HUES64 (cell line): ENCODE measurements at regions not wholly inside any gene's neighbourhood (a gene's known extent, or its start where the extent isn't known, plus 50 kb on each side); places are given as distances from the start of the nearest gene placed in this dataset.

ENCODE experiments used
- H3K27ac ChIP-seq: 2 replicates; pipeline ENCODE4 v1.7.0; 2013; ENCODE audit warnings: low read depth, low read length, inconsistent platforms
- H3K27me3 ChIP-seq: 2 replicates; pipeline ENCODE4 v1.6.1; 2013; ENCODE audit warnings: mild to moderate bottlenecking, low read length; ENCODE audit not compliant: insufficient read depth
- H3K36me3 ChIP-seq: 2 replicates; pipeline ENCODE4 v1.6.1; 2013; ENCODE audit warnings: mild to moderate bottlenecking, low read length; ENCODE audit not compliant: insufficient read depth
- H3K4me1 ChIP-seq: 2 replicates; pipeline ENCODE4 v1.6.1; 2013; ENCODE audit warnings: mild to moderate bottlenecking, low read length, moderate library complexity; ENCODE audit not compliant: insufficient read depth
- H3K4me3 ChIP-seq: 2 replicates; pipeline ENCODE4 v1.5.1; 2013; ENCODE audit warnings: mild to moderate bottlenecking, low read length, moderate library complexity
- H3K9ac ChIP-seq: 2 replicates; pipeline ENCODE4 v1.6.1; 2013; ENCODE audit warnings: mild to moderate bottlenecking, low read depth, low read length
- H3K9me3 ChIP-seq: 2 replicates; pipeline ENCODE4 v1.6.1; 2013; ENCODE audit warnings: low read depth, low read length; ENCODE audit not compliant: insufficient read depth
- WGBS: fragments of 150-250, 120-280 bp; methylation state at CpG from one replicate; pipeline ENCODE4 v1.1.7; 2013; ENCODE audit warnings: missing lambda C conversion rate; 5-methylcytosine and 5-hydroxymethylcytosine counted together

DNA sequence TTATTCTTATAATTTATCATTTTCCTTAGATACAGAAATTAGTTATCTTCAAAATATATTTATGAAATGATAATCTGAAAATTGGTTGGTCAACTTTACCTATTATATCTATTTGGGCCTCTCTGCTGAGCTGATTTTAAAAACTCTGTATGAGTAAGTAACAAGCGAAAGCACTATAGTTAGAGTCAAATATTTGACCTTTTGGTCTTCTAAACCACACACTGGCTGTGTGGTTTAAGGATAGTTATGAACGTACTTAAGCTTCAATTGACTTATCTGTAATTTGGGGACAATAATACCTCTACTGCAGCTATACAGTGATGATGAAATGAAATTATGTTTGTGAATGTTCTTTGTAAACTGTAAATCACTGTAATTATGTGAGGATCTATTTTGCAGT, 763.9 kb upstream of the GRM7 start:
- no peak overlapping the region for H3K4me3 ChIP-seq
- 94% methylated on average over 2 of the region's 2 CpGs for WGBS
- H3K36me3 ChIP-seq: no peaks in the 10 kb centered on the region
- H3K27me3 ChIP-seq: no peaks in the 10 kb centered on the region
- H3K9me3 ChIP-seq: no peaks in the 10 kb centered on the region
- no peak overlapping the region for H3K9ac ChIP-seq
- no peaks in the 10 kb centered on the region for H3K4me1 ChIP-seq
- H3K27ac ChIP-seq: no peak overlapping the region

- Histone ChIP-seq H3K9me3 (no peaks in the 10 kb centered on the region), H3K4me3 (no peak overlapping the region), H3K4me1 (no peaks in the 10 kb centered on the region)
Measured at GRCh38 chr3:6097556-6097955, 763.4 kb upstream of the GRM7 start.

DNA sequence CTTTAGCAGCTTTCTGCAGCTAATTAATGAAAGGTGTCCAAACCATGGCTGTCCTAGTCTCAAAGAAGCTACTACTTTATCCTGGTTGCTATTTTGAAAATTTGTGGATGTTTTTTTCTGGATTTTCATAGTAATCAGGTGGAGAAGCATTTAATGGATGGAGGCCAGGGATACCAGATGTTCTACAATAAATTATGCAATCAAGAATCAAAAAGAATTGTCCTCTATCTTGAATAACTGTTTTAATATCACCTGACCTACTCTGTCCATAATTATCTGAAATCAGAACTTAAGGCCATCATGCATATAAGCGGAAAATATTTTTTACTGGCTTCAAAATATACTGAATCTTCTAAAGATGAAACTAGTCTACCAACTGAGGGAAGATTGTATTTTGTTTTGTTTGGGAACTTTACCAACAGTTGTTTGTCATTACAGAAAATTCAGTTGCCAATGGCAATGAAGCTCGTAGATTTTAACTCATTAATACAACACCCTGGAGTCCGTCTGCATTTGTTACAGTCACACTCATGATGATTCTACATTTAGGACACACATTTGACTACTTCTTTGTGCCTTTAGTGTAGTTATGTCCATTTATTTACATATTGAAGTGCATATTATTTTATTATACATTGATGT, 762.3 kb upstream of the GRM7 start:
- Histone ChIP-seq H3K4me3 (no peak overlapping the region), H3K9ac (no peak overlapping the region), H3K4me1 (no peaks in the 10 kb centered on the region), H3K36me3 (no peaks in the 10 kb centered on the region), H3K27me3 (no peaks in the 10 kb centered on the region), H3K9me3 (no peaks in the 10 kb centered on the region), H3K27ac (no peak overlapping the region)
- 97% methylated on average over 3 of the region's 3 CpGs for WGBS

More at GRCh38 chr3:6097556-6097955, 763.4 kb upstream of the GRM7 start:
- H3K27ac ChIP-seq: no peak overlapping the region
- WGBS: 94% methylated on average over 2 of the region's 2 CpGs
- H3K36me3 ChIP-seq: no peaks in the 10 kb centered on the region
- H3K9ac ChIP-seq: no peak overlapping the region
- no peaks in the 10 kb centered on the region for H3K27me3 ChIP-seq

- H3K9ac ChIP-seq: no peak overlapping the region
- H3K4me1 ChIP-seq: no peaks in the 10 kb centered on the region
- no peak overlapping the region for H3K27ac ChIP-seq
- no peaks in the 10 kb centered on the region for H3K36me3 ChIP-seq
- 96% methylated on average over 5 of the region's 5 CpGs for WGBS
- no peaks in the 10 kb centered on the region for H3K27me3 ChIP-seq
- H3K9me3 ChIP-seq: no peaks in the 10 kb centered on the region
- H3K4me3 ChIP-seq: no peak overlapping the region
Measured at GRCh38 chr3:6099458-6100075, 761.3 kb upstream of the GRM7 start.

GRCh38 chr3:6105187-6105586, 755.7 kb upstream of the GRM7 start:
- Histone ChIP-seq H3K9me3 (no peaks in the 10 kb centered on the region), H3K36me3 (no peaks in the 10 kb centered on the region), H3K27ac (no peak overlapping the region), H3K9ac (no peak overlapping the region), H3K4me1 (no peaks in the 10 kb centered on the region), H3K27me3 (no peaks in the 10 kb centered on the region), H3K4me3 (no peak overlapping the region)

- Histone ChIP-seq H3K4me3 (no peak overlapping the region), H3K27me3 (no peaks in the 10 kb centered on the region), H3K36me3 (no peaks in the 10 kb centered on the region), H3K9me3 (no peaks in the 10 kb centered on the region), H3K4me1 (no peaks in the 10 kb centered on the region), H3K9ac (no peak overlapping the region), H3K27ac (no peak overlapping the region)
- no CpG with 5 or more reads among the region's 7 CpGs for WGBS
Measured at GRCh38 chr3:6108957-6109356, 752.0 kb upstream of the GRM7 start.

DNA sequence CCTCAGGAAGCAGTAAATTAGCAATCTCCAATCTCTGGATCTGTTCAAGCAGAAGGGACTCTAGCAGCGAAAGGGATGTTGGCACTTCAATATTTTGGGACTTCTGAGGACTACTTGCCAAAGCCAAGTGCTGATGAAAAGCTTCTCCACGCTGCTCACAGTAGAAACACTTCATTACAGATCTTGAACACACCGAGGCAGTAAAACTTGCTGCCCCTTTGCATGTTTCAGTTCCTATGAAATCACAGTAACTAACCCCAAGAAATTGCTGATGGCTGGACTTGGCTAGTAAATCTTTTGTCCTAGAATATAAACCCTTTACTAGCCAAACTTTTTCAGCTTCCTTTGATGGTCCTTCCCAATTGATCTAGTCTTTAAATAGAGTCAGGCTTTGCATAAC, 750.5 kb upstream of the GRM7 start:
- Histone ChIP-seq H3K4me3 (no peak overlapping the region), H3K36me3 (no peaks in the 10 kb centered on the region), H3K9ac (no peak overlapping the region), H3K4me1 (no peaks in the 10 kb centered on the region), H3K27me3 (no peaks in the 10 kb centered on the region), H3K27ac (no peak overlapping the region), H3K9me3 (no peaks in the 10 kb centered on the region)
- 92% methylated on average over 3 of the region's 3 CpGs for WGBS

DNA sequence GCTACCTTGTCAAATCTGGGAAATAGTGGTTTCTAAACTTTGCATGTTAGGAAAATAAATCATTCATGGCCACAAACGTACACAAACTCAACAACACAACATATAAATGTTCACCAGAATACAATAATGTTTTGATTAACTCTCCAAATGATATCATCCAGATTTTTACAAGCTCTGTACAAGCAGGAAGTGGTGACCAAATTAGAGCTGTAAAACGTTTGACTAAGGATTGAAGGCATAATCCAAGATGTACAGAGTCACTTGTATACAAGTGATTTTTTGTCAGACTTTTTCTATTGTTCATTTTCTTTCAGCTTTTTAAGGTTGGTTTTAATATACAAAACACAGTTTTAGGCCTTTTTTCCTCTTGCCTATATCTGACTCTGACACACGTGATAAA, 748.4 kb upstream of the GRM7 start:
- Histone ChIP-seq H3K27me3 (no peaks in the 10 kb centered on the region), H3K9me3 (no peaks in the 10 kb centered on the region), H3K36me3 (no peaks in the 10 kb centered on the region), H3K4me1 (no peaks in the 10 kb centered on the region), H3K4me3 (no peak overlapping the region), H3K27ac (no peak overlapping the region), H3K9ac (no peak overlapping the region)
- WGBS: 80% methylated on average over 3 of the region's 3 CpGs

DNA sequence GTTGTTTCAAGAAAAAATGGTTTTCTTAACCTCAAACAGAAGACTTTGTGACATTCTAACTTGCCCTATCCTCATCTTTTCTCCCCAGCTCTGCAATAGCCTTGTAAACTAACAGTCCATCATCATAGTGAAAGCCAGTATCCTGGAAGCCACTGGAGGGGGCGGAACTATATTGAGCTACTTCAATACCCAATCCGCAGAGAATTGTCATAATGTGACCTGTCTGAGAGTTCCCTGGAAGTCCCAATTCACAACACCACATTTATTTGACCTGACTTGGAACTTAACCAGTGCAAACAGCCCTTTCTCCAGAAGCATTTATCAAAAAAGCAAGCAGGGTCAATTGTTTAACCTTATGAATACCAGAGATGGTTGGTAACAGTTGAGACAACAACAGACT, 747.6 kb upstream of the GRM7 start:
- whole genome bisulfite sequencing: 98% methylated on average over 2 of the region's 2 CpGs
- H3K9ac ChIP-seq: no peak overlapping the region

DNA sequence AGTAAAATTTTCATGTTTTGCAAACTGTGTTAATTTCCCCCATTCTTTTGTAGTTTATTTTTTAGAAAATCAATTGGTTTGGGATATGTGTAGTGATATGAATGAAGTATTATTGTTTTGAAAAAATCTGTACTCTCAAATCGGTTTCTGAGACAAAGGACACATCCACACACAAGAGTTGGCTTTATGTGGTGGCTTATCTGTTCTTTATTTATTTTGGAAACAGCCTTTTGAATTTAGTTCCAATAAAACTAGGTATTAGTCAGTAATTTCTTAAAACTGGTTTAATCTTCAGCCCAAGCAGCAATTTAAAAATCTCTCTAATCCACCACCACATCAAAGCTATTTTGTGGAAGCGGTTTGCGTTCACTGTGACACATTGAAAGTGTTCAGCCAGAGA, 741.5 kb upstream of the GRM7 start:
- Histone ChIP-seq H3K36me3 (no peaks in the 10 kb centered on the region), H3K4me1 (peaks cover 28% of the 10 kb centered on the region), H3K9me3 (no peaks in the 10 kb centered on the region), H3K4me3 (no peak overlapping the region), H3K27me3 (no peaks in the 10 kb centered on the region), H3K9ac (no peak overlapping the region), H3K27ac (no peak overlapping the region)
- 92% methylated on average over 2 of the region's 3 CpGs for WGBS

More for the DNA sequence above, 747.6 kb upstream of the GRM7 start:
- H3K36me3 ChIP-seq: no peaks in the 10 kb centered on the region
- H3K27me3 ChIP-seq: no peaks in the 10 kb centered on the region
- no peaks in the 10 kb centered on the region for H3K4me1 ChIP-seq
- H3K4me3 ChIP-seq: no peak overlapping the region
- H3K27ac ChIP-seq: no peak overlapping the region
- H3K9me3 ChIP-seq: no peaks in the 10 kb centered on the region

GRCh38 chr3:6120786-6121185, 740.1 kb upstream of the GRM7 start:
- H3K4me1 ChIP-seq: peaks cover 28% of the 10 kb centered on the region
- no peaks in the 10 kb centered on the region for H3K27me3 ChIP-seq
- H3K36me3 ChIP-seq: no peaks in the 10 kb centered on the region
- no peak overlapping the region for H3K27ac ChIP-seq
- no peaks in the 10 kb centered on the region for H3K9me3 ChIP-seq
- WGBS: 93% methylated on average over 4 of the region's 5 CpGs
- H3K4me3 ChIP-seq: no peak overlapping the region
- no peak overlapping the region for H3K9ac ChIP-seq

DNA sequence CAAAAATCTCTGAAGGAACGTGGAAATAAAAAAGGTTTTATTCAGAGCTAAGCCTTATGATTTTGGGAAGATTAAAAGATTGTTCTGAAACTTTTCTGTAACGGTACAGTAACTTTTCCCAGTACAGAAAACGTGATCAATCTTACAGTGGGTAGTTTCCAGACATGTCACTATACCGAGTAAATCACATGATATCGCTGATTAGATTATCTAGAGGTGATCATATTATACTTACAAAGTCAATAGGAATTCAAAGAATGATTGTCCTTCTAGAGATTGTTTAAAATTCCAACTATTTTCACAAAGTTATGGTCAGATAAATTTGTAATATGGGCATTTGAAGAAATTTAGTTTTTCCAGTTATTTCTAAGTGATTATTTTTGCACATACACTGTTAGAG, 736.0 kb upstream of the GRM7 start:
- no peak overlapping the region for H3K27ac ChIP-seq
- no peaks in the 10 kb centered on the region for H3K36me3 ChIP-seq
- WGBS: 99% methylated on average over 5 of the region's 5 CpGs
- H3K4me3 ChIP-seq: no peak overlapping the region
- H3K9ac ChIP-seq: no peak overlapping the region
- H3K27me3 ChIP-seq: no peaks in the 10 kb centered on the region
- peaks cover 28% of the 10 kb centered on the region for H3K4me1 ChIP-seq
- H3K9me3 ChIP-seq: no peaks in the 10 kb centered on the region
